Activated naive CD4-positive, alpha-beta T cell treated with anti-CD3 and anti-CD28 coated beads for 36 hours (primary cell): ENCODE measurements at regions not wholly inside any gene's neighbourhood (a gene's known extent, or its start where the extent isn't known, plus 50 kb on each side); places are given as distances from the start of the nearest gene placed in this dataset.

Experiments used
- CTCF ChIA-PET: fragments of 350-600 bp; sonication (Branson Sonifier 250); formaldehyde crosslinking; loops from one replicate; lab custom pipeline; 2021; ENCODE audit warnings: antibody characterized with exemption; lab: Charles Lee
- DNase-seq: peaks from one replicate; pipeline ENCODE4 v3.0.0-alpha.2; 2020
- H3K27ac Mint-ChIP-seq: one replicate; pipeline ENCODE4 v1.8.0; 2021; ENCODE audit warnings: mild to moderate bottlenecking, mixed read lengths
- H3K27me3 Mint-ChIP-seq: one replicate; pipeline ENCODE4 v1.8.0; 2021; ENCODE audit warnings: low read depth, mixed read lengths
- H3K36me3 Mint-ChIP-seq: one replicate; pipeline ENCODE4 v1.8.0; 2021; ENCODE audit warnings: low read depth, mixed read lengths
- H3K4me1 Mint-ChIP-seq: one replicate; pipeline ENCODE4 v1.8.0; 2021; ENCODE audit warnings: low read depth, mixed read lengths
- H3K4me3 Mint-ChIP-seq: one replicate; pipeline ENCODE4 v1.8.0; 2021; ENCODE audit warnings: mild to moderate bottlenecking, moderate library complexity, mixed read lengths
- H3K9me3 Mint-ChIP-seq: one replicate; pipeline ENCODE4 v1.8.0; 2021; ENCODE audit warnings: mixed read lengths
- intact Hi-C: fragments of 100-400 bp; cut with micrococcal nuclease; formaldehyde crosslinking; loops from one replicate; pipeline ENCODE4 v1.15.1; 2023

- Mint-ChIP-seq H3K27ac (no peak overlapping the region), H3K27me3 (no peaks in the 10 kb centered on the region), H3K9me3 (peaks cover 3% of the 10 kb centered on the region), H3K4me3 (no peak overlapping the region), H3K4me1 (no peaks in the 10 kb centered on the region), H3K36me3 (no peaks in the 10 kb centered on the region)
- CTCF ChIA-PET, result no interaction called here
- no peak for DNase-seq
- intact Hi-C loops, result no loop called here
Observed at GRCh38 chr9:1207686-1208085, 157.5 kb downstream of the DMRT2 start.

GRCh38 chr9:1208157-1208556 lies 158.0 kb downstream of the DMRT2 start:
- Mint-ChIP-seq H3K9me3 (peaks cover 3% of the 10 kb centered on the region), H3K27ac (no peak overlapping the region), H3K27me3 (no peaks in the 10 kb centered on the region), H3K36me3 (no peaks in the 10 kb centered on the region), H3K4me1 (no peaks in the 10 kb centered on the region), H3K4me3 (no peak overlapping the region)
- CTCF ChIA-PET, result no interaction called here
- no peak for DNase-seq
- intact Hi-C loops, result no loop called here

- intact Hi-C loops, result no loop called here
- H3K36me3 Mint-ChIP-seq, result no peaks in the 10 kb centered on the region
- H3K4me1 Mint-ChIP-seq, result no peaks in the 10 kb centered on the region
Observed at GRCh38 chr9:1210954-1211353, 160.8 kb downstream of the DMRT2 start.

GRCh38 chr9:1216532-1216931 lies 166.4 kb downstream of the DMRT2 start:
- no peak overlapping the region for H3K4me3 Mint-ChIP-seq
- no peaks in the 10 kb centered on the region for H3K4me1 Mint-ChIP-seq
- H3K9me3 Mint-ChIP-seq, result no peaks in the 10 kb centered on the region
- DNase-seq, result no peak
- H3K27me3 Mint-ChIP-seq, result no peaks in the 10 kb centered on the region
- H3K27ac Mint-ChIP-seq, result no peak overlapping the region
- CTCF ChIA-PET, result no interaction called here
- intact Hi-C loops, result no loop called here
- H3K36me3 Mint-ChIP-seq, result no peaks in the 10 kb centered on the region

More at GRCh38 chr9:1210954-1211353, 160.8 kb downstream of the DMRT2 start:
- no peak for DNase-seq
- Mint-ChIP-seq H3K9me3 (peaks cover 3% of the 10 kb centered on the region), H3K4me3 (no peak overlapping the region), H3K27ac (no peak overlapping the region), H3K27me3 (no peaks in the 10 kb centered on the region)
- CTCF ChIA-PET, result no interaction called here

- no peak for DNase-seq
- CTCF ChIA-PET, result no interaction called here
- H3K36me3 Mint-ChIP-seq, result no peaks in the 10 kb centered on the region
- H3K4me1 Mint-ChIP-seq, result no peaks in the 10 kb centered on the region
- no peaks in the 10 kb centered on the region for H3K27me3 Mint-ChIP-seq
- no peak overlapping the region for H3K27ac Mint-ChIP-seq
- no peak overlapping the region for H3K4me3 Mint-ChIP-seq
- intact Hi-C loops, result no loop called here
- no peaks in the 10 kb centered on the region for H3K9me3 Mint-ChIP-seq
Observed at GRCh38 chr9:1217076-1217475, 166.9 kb downstream of the DMRT2 start.

GRCh38 chr9:1219284-1219683 lies 169.1 kb downstream of the DMRT2 start:
- CTCF ChIA-PET, result no interaction called here
- no peaks in the 10 kb centered on the region for H3K4me1 Mint-ChIP-seq
- intact Hi-C loops, result no loop called here
- H3K36me3 Mint-ChIP-seq, result no peaks in the 10 kb centered on the region
- no peak overlapping the region for H3K27ac Mint-ChIP-seq
- DNase-seq, result no peak
- H3K9me3 Mint-ChIP-seq, result no peaks in the 10 kb centered on the region
- H3K4me3 Mint-ChIP-seq, result no peak overlapping the region
- no peaks in the 10 kb centered on the region for H3K27me3 Mint-ChIP-seq

- no peaks in the 10 kb centered on the region for H3K9me3 Mint-ChIP-seq
- CTCF ChIA-PET, result no interaction called here
Observed at GRCh38 chr9:1221298-1221697, 171.1 kb downstream of the DMRT2 start.

GRCh38 chr9:1222511-1222910 lies 172.4 kb downstream of the DMRT2 start:
- DNase-seq, result no peak
- no peaks in the 10 kb centered on the region for H3K4me1 Mint-ChIP-seq
- CTCF ChIA-PET, result interaction anchor here (0.7 kb wide), 1 partner anchor 43 kb away, joined by 3 read pairs; no protein-coding TSS in a partner anchor
- intact Hi-C loops, result no loop called here
- no peaks in the 10 kb centered on the region for H3K27me3 Mint-ChIP-seq
- no peaks in the 10 kb centered on the region for H3K36me3 Mint-ChIP-seq
- H3K9me3 Mint-ChIP-seq, result no peaks in the 10 kb centered on the region
- H3K27ac Mint-ChIP-seq, result no peak overlapping the region
- H3K4me3 Mint-ChIP-seq, result no peak overlapping the region

More at GRCh38 chr9:1221298-1221697, 171.1 kb downstream of the DMRT2 start:
- intact Hi-C loops, result no loop called here
- Mint-ChIP-seq H3K27ac (no peak overlapping the region), H3K36me3 (no peaks in the 10 kb centered on the region), H3K4me3 (no peak overlapping the region), H3K4me1 (no peaks in the 10 kb centered on the region), H3K27me3 (no peaks in the 10 kb centered on the region)
- no peak for DNase-seq

GRCh38 chr9:1231998-1232919 lies 182.1 kb downstream of the DMRT2 start:
- no peaks in the 10 kb centered on the region for H3K9me3 Mint-ChIP-seq
- CTCF ChIA-PET, result no interaction called here
- H3K27ac Mint-ChIP-seq, result no peak overlapping the region
- intact Hi-C loops, result no loop called here
- H3K36me3 Mint-ChIP-seq, result no peaks in the 10 kb centered on the region
- H3K27me3 Mint-ChIP-seq, result no peaks in the 10 kb centered on the region
- DNase-seq, result no peak
- no peaks in the 10 kb centered on the region for H3K4me1 Mint-ChIP-seq
- no peak overlapping the region for H3K4me3 Mint-ChIP-seq

GRCh38 chr9:1233568-1233967 lies 183.4 kb downstream of the DMRT2 start:
- DNase-seq, result no peak
- CTCF ChIA-PET, result no interaction called here
- Mint-ChIP-seq H3K36me3 (no peaks in the 10 kb centered on the region), H3K4me1 (no peaks in the 10 kb centered on the region), H3K9me3 (no peaks in the 10 kb centered on the region), H3K27ac (no peak overlapping the region), H3K4me3 (no peak overlapping the region), H3K27me3 (no peaks in the 10 kb centered on the region)
- intact Hi-C loops, result no loop called here

GRCh38 chr9:1235650-1236049 lies 185.5 kb downstream of the DMRT2 start:
- peaks cover 2% of the 10 kb centered on the region for H3K27me3 Mint-ChIP-seq
- H3K4me1 Mint-ChIP-seq, result no peaks in the 10 kb centered on the region

GRCh38 chr9:1236061-1236460 lies 185.9 kb downstream of the DMRT2 start:
- no peaks in the 10 kb centered on the region for H3K36me3 Mint-ChIP-seq
- intact Hi-C loops, result no loop called here
- no peaks in the 10 kb centered on the region for H3K9me3 Mint-ChIP-seq
- CTCF ChIA-PET, result no interaction called here
- no peak for DNase-seq
- no peak overlapping the region for H3K4me3 Mint-ChIP-seq
- H3K4me1 Mint-ChIP-seq, result no peaks in the 10 kb centered on the region
- H3K27ac Mint-ChIP-seq, result no peak overlapping the region
- H3K27me3 Mint-ChIP-seq, result peaks cover 2% of the 10 kb centered on the region

More at GRCh38 chr9:1235650-1236049, 185.5 kb downstream of the DMRT2 start:
- Mint-ChIP-seq H3K9me3 (no peaks in the 10 kb centered on the region), H3K36me3 (no peaks in the 10 kb centered on the region), H3K4me3 (no peak overlapping the region), H3K27ac (no peak overlapping the region)
- no peak for DNase-seq
- intact Hi-C loops, result no loop called here
- CTCF ChIA-PET, result no interaction called here

- Mint-ChIP-seq H3K36me3 (no peaks in the 10 kb centered on the region), H3K4me3 (no peak overlapping the region), H3K9me3 (no peaks in the 10 kb centered on the region), H3K4me1 (no peaks in the 10 kb centered on the region), H3K27ac (no peak overlapping the region), H3K27me3 (peaks cover 2% of the 10 kb centered on the region)
- CTCF ChIA-PET, result no interaction called here
- intact Hi-C loops, result no loop called here
- no peak for DNase-seq
Observed at GRCh38 chr9:1238407-1238806, 188.2 kb downstream of the DMRT2 start.
